Fibroblast of skin of left biceps (primary cell): ENCODE measurements at regions not wholly inside any gene's neighbourhood (a gene's known extent, or its start where the extent isn't known, plus 50 kb on each side); places are given as distances from the start of the nearest gene placed in this dataset.
"Not testable (repeated sequence)": the region's sequence is repeated elsewhere in the genome, so short reads cannot be mapped to it uniquely, and the experiment has no call there.

Experiments used
- DNase-seq, 2 experiments: peaks; one replicate each; pipeline ENCODE4 v3.0.0-alpha.2; 2013; ENCODE audit warnings: low read depth in 2 of 2

DNA sequence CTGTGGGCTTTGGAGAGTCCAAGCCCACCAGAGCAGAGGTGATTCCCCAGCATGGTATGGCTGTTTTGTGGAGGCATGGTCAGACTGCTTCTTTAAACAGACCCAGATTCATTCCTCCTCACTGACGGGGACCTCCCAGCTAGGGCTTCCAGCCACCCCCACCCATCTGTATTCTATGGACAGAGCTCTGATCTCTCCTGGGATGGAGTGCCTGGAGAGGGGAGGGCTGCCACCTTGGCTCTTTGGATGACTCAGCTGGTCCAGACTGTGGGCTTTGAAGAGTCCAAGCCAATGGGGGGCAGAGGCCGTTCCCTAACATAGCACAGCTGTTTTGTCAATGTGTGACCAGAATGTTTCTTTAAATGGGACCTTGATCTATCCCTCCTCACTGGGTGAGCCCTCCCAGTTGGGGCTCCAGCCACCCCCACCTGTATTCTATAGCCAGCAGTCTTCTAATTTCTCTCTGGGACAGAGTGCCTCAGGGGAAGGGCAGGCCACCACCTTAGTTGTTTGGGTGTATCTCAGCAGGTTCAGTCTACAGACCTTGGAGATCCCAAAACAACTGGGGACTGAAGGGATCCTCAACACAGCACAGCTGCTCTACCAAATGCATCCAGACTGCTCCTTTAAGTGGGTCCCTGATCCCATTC, 122.0 kb upstream of the OSTN start:
- no peak for DNase-seq

DNA sequence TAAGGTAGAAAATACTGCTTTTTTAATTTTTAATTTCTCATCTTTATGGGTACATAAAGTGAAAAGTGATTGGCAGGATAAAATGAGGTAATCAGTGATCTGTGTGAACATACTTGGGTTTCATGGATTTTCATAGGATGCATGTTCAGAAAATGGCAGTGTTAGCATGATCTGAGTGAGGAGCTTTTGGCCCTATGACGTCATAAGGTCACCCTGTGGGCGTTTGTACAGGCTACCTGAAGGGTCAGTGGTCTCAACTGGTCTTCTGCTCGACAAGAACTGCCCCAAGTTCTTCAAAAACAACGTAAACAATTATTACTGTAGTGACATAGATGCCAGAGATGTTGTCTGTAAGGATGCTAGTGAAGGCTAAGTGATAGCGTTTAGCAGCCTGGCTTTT, 124.5 kb upstream of the OSTN start:
- no peak for DNase-seq

DNA sequence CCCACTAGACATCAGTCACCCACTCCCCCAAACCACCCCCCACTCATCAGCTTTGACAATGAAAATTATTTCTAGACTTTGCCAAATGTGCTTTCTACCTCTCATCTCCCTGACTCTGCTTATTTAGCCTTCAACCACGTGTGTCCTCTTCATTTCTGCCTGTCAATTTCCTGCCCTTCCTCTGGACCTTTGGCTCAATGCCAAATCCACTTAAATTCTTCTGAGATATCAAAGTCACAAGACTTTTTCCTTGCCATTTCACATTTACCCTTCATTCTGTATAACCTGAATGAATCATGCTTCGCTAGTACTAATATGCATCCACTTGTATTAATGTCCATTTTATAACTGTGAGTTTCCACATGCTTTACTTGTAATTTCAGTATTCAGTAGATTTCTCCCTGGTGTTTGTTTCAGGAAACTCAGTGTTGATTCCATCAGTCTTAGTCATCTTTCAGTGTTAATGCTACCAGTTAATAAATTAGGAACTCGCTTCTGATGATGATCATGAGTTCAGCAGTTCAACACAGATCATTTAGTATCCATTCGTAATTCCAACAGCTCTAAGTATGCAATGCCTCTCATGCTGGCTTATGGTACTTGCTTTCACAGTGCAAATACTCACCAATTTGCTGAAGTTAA, 128.2 kb upstream of the OSTN start:
- DNase-seq: no peak

DNA sequence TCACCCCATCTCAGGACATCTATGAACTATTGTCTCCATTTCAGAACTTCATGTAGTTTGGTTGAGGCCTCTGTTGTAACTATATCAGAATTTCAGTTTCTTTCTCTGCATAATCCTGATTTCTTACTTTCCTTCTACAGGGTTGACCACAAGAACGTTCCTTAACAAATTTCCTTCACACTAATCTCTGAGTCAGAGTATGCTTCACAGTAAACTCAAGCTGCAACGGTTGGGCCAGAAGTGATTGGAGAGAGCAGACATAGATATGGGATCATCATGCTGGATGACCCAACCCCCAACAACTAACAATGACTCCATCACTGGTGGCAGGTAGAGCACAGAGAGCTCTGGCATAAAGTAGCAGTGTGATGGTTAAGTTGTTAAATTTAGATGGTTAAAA, 128.8 kb upstream of the OSTN start:
- peak; percentile 57 to 65 for DNase-seq

DNA sequence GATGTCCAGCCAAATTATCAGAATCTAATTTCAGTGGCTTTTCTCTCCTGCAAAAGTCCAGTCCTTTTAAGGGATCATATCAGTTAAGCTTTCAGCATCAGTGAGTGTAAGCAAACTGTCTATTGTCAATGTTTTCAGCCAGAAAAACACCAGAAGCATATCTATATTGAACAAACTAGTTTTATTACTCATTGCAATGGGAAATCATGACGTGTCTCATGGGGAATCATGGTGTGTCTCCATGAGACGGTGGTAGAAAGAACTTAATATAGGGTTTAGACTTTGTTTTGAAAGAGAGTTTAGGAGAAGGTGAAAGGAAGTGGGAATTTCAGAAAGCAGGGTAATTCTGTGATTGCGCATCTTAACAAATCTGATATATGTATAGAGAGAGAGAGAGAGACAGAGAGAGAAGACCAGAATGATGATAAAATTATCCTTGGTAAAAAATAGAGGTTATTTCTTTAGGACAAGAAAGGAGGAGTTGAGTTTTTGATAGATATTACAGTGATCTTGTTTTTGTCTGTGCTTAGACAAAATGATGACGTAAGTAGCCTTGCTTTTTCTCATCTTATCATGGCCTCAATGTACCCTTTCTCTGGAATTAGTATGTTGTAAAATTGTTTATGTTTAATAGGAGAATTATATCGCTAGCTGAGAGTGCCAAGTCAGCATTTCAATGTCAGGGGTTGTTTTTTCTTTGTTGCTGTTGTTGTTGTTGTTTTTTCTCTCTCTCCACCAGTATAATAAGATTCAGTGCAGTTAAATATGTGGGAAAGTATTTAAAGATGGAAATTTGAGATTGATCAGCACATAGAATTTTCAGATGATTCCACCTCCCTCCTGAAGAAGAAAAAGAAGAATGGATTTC, 129.9 kb upstream of the OSTN start:
- DNase-seq: no peak

DNA sequence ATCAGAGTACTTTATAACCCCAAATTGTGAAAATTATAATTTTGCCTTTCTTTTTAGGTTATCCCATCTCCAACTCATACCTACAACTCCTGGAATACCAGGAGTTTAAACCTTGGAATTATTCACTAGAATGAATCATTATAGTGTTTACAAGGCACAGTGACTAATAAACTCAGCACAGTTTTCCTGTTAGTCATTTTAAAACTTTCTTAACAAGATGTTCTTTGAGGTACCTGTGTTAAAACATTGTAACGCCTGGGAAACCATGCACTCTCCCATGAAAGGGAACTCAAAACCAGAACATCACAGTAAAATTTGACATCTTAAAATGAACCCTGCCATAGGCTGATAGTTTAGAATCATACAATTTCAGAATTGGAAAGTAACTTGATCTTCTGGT, 132.4 kb upstream of the OSTN start:
- DNase-seq: no peak

DNA sequence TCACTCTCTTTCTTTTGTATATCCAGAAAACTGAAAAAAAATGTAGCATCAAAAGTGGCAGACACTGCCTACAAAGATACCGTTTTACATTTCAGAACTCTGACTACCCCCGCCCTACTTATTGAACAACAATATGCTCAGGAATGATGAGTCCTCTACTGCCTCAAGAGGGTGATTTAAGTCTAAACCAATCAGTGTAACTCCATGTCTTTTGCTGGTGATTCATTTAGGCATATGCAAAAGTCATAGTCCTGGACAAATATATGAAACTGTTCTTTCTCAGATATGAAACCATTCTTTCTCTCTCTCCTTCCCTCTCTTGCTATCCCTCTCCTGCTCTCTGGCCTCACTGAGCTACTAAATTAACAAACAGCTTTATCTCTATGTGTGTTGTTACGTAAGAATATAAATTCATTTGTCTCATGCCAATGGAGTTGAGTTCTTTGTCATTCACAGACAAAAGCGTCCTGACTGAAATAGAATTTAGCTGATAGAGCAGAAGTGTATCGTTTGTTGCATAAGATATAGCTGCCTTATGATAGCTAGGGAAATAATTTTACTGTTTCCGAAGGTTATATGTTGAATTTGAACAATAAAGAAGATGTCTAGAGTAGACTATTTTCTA, 133.7 kb upstream of the OSTN start:
- no peak for DNase-seq

DNA sequence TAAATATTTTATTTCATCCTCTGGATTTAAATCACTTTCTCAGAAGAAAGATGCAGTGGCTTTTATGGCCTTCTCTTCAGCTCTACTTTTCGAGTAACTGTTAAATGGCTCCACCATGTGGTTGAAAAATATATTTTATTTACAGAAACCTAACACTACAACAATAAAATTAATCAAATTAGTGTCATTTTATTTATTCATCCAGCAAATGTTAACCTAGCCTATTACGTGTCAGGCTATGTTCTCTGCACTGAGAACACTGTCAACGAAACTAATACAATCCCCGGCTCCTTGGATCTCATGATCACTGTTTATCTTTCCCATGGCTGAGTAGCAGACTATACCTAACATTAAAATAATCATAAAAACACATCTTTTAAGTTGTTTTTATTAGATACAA, 148.0 kb upstream of the OSTN start:
- DNase-seq: no peak

DNA sequence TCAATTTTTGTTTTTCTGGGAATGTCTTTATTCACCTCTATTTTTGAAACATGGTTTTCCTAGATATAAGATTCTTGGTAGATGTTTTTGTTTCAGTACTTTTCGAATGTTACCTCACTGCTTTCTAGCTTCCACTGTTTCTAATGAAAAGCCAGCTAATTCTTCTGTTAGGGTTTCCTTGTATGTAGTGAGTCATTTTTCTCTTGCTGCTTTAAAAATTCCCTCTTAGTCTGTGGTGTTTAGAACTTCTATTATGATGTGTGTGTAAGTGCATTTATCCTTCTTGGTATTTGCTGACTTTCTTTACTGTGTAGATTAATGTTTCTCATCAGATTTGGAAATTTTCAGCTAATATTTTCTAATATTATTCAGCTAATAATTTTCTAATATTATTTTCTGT, 151.1 kb upstream of the OSTN start:
- no peak for DNase-seq

DNA sequence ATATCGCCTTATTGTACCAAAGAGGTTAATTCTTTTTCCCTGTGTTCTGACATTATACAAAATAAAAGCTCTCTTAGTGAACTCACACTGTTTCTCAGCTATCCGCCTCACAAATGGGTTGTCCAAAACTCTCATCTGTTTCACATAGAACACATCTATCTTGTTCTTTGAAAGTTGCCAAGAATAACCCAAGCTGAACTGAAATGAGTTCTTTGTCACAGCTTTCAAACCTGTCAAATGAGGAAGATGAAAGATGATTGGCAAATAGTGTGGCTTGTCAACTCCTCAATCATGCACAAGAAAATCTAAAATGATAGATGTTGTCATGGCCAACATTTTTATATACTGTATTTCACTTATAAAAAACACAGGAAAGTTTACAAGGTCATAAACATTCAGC, 168.1 kb upstream of the OSTN start:
- DNase-seq: no peak

DNA sequence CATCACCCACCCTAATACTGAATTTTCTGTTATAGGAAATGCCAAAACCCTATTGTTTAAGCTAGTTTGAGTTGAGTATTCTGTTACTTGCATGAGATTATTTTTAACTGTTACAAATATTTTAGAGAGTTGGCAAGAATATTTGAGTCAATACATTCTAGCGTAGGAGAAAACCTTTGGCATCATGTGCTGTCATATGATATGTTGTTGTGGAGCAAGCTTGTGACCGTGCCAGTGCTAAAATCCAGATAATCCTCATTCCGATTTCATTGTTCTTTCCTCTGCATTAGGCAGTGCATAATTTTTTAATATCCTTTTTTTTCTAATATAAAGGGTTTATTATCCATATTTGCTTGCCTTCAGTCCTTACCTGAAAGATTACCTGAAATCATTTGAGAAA, 168.0 kb upstream of the GMNC start:
- no peak for DNase-seq

DNA sequence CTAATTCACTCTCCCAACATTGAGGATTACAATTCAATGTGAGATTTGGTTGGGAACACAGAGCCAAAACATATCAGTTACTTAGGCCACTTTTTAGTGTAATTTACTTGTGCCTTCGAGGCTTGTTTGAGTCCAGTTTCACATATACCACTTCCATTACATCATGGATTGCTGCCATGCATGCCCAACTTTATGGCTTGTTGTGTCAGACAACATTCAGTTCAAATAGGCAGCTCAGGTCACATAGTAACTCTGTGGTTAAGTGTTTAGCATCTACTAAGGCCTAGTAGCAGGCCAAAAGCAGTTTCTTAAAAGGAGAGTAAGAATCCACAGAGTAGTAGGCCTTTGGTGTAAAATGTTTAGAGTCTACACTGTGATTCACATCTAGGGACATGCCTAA, 164.3 kb upstream of the GMNC start:
- DNase-seq: no peak

DNA sequence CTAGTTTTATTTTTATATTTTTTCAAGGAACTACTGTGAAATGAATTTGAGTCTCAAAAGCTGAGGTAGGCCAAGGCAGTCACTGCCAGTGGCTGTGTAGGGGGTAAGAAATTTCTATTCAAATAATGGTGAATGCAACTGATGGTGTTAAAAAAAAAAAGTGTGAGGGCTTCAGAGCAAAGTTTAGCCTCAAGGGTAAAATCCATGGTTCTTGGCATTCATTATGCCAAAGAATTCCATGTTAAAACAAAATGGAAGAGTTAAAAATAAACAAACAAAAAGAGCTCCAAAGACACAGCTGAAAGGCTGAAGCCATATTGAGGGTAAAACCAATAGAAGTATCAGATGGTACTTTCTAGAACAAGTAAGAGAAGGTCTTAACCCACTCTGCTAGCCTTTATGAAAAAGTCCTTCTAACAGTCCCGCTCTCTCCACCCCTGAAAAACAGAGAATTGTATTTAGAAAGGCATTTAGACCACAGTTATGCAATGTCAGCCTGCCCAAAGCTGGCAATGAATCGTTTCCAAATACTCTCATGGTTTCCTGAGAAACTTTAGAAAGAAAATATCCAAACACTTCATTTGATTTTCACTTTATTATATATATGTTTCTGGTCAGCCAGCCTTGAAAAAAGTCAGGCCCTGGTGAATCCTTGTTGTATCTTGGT, 158.4 kb upstream of the GMNC start:
- no peak for DNase-seq

DNA sequence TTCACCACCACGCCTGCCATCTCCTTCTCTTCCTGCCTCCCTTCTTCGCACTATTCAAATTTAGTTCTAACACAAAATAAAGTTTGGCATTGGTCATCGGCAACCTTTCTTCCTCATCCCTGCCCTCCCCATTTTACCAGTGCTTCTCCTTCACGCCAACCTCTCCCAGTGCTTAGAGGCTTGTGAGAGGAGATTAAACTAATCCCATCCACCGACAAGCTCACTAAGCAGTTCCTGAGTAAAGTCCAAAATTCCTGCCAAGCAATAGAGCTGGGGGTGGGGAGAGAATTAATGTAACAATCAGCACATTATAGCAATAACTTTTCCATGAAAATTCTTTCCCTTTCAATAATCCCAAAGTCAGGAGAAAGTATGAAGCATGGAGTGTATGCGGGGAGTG, 157.4 kb upstream of the GMNC start:
- no peak for DNase-seq

DNA sequence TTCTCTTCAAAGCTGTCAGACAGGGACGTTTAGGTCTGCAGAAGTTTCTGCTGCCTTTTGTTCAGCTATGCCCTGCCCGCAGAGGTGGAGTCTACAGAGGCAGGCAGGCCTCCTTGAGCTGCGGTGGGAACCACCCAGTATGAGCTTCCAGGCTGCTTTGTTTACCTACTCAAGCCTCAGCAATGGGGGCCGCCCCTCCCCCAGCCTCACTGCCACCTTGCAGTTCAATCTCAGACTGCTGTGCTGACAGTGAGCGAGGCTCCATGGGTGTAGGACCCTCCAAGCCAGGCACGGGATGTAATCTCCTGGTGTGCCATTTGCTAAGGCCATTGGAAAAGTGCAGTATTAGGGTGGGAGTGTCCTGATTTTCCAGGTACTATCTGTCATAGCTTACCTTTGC, 153.5 kb upstream of the GMNC start:
- not testable (repeated sequence) for DNase-seq

DNA sequence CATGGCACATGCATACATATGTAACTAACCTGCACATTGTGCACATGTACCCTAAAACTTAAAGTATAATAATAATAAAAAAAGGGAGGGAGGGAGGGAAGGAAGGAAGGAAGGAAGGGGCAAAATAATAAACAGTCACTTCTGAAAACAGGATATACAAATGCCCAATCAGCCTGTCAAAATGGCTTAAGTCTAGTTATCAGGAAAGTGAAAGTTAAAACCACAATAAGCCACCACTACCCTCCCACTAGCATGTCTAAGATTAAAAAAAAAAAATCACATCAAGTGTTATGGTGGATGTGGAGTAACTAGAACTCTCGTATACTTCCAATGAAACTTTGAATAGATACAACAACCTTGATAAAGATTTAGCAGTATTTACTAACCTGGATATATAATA, 145.6 kb upstream of the GMNC start:
- DNase-seq: no peak

DNA sequence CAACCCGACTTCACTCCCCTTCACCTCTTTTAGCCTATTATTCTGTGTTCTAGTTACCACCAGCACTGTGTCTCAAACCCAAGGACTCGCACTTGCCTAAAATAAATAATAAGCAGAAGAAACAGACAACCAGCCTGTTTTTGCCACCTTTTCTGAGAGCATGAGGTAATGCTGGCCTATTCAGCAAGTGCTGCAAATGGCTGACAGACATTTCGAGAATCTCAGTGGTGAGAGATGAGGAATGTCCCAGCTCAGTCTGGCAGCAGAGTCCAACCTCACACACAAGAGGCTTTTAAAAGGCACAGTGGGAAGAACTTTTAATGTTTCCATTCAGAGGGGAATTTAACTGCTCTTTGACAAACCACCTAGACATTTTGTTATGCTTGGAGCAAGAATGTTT, 143.3 kb upstream of the GMNC start:
- DNase-seq: no peak

DNA sequence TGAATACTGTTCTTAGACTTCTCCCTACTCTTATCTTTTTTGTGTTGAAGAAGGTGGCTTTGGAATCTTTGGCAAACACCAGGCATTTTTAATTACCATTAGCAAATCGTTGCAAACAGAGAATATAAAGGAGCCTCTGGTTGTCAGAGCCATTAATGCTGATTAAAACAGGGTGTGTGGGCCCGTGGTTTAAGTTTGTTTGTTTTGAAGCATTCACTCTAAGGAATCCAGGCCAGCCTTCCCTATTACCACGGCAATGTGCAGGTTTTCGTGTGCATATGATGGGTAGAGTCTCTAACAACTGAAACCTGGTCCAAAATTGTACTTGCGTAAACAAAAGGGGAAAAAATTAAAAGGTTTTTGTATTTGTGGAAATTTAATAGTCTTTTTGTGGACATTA, 141.2 kb upstream of the GMNC start:
- DNase-seq: no peak

DNA sequence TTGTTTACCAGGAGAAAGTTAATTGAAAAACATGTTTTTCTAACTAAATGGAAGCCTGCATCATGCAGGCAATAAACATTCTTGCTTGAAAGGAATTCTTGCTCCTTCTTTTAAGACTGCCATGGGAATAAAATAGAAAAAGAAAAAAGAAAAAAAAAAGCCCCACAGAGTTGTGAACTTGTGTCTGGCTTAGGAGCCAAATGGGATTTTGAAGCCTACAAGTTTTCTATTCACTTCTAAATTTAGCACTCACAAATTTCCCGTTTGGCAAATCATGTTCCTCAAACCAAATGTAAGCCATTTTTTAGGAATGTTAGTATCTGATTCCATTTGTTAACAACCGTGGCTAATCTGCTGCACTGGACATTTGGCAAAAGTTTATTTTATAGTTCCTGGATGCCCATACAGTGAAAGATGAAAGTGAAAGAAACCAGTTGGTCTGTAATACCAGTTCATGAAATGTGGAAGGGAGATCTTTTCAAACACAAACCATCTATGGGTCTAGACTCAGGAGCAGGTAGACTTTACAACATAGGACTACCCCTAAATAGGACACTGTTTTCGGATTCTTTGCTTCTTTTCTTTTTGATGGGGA, 133.8 kb upstream of the GMNC start:
- DNase-seq: no peak

DNA sequence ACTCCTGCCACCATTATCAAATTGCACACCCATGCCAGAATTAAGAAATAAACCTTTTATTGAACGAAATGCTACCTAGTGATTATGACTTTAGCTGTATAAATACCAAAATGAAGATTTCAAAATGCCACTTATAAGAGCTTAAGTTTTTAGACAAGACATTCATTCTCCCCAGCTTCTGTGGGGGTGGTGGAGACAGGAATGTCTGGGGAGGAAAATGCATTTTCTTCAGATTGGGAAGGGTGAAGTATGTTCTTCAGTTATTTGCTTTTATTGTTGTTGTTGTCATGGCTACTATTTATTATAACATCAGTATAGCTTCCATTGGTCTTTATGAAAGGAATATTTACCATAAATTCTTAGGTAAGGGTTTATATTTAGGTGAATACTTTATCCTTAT, 132.7 kb upstream of the GMNC start:
- DNase-seq: no peak

DNA sequence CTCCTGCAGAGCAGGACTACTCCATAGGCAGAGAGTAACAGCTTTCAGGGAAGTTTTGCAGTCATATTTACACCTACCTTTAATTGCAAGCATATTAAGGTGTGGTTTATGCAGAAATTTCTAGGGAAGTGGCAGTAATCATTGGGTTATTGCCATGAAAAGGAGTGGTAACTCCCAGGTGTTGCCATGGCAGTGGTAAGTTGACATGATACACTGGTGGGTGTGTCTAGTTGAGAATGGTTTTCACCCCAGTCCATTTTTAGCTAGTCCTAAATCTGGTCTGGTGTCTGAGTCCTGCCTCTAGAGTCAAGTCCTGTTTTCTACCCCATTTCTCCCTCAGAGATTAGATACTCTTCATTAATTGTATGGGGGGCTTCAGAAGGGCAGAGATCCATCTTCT, 128.4 kb upstream of the GMNC start:
- DNase-seq: no peak

DNA sequence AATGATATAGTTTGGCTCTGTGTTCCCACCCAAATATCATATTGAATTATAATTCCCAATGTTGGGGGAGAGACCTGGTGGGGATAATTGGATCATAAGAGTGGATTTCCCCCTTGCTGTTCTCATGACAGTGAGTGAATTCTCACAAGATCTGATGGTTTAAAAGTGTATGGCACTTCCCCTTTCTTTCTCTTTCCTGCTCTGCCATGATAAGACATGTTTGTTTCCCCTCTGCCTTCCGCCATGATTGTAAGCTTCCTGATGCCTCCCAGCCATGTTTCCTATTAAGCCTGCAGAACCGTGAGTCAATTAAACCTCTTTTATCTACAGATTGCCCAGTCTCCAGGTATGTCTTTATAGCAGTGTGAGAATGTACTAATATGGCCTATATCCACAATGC, 126.7 kb upstream of the GMNC start:
- no peak for DNase-seq
